ENCODE measurements at regions not wholly inside any gene's neighbourhood (a gene's known extent, or its start where the extent isn't known, plus 50 kb on each side); places are given as distances from the start of the nearest gene placed in this dataset.

DNA sequence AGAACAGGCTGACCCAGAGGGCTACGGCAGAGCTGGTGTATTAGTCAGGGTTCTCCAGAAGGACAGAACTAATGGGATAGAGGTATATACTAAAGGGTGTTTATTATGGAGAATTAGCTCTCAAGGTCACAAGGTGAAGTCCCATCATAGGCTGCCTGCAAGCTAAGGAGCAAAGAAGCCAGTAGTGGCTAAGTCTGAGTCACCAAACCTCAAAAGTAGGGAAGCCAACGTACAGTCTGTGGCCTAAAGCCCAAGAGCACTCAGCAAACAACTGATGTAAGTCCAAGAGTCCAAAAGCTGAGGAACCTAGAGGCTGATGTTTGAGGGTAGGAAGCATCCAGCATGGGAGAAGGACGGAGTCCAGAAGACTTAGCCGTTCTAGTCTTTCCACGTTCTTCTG is 179.2 kb downstream of the BACH1 start:
- Mint-ChIP-seq H3K27ac (no peak overlapping the region), H3K27me3 (ENCODE audit: low read depth in 2 of 2) (peaks cover 0 to 2% of the 10 kb centered on the region in 2 donors), H3K4me3 (no peak overlapping the region), H3K36me3 (no peaks in the 10 kb centered on the region), H3K9me3 (no peaks in the 10 kb centered on the region), H3K4me1 (peaks cover 10 to 16% of the 10 kb centered on the region in 2 donors)
- intact Hi-C loops (cut with micrococcal nuclease): no loop called here
- WGBS (ENCODE audit: insufficient coverage): 89% methylated on average over 5 of the region's 5 CpGs
- H3K27ac ChIP-seq (ENCODE audit: low read length): no peak overlapping the region
- H3K4me1 ChIP-seq (ENCODE audit: control insufficient read depth, insufficient read depth, low read length): peaks cover 6% of the 10 kb centered on the region
- no peaks in the 10 kb centered on the region for H3K9me3 ChIP-seq (ENCODE audit: control insufficient read depth, insufficient read depth, low read length)
- DNase-seq: no peak
- ATAC-seq: no peak
- H3K27me3 ChIP-seq (ENCODE audit: control insufficient read depth, insufficient read depth, low read length): no peaks in the 10 kb centered on the region
- H3K4me3 ChIP-seq (ENCODE audit: low read length): no peak overlapping the region
- TF ChIP-seq, protein P1, sequence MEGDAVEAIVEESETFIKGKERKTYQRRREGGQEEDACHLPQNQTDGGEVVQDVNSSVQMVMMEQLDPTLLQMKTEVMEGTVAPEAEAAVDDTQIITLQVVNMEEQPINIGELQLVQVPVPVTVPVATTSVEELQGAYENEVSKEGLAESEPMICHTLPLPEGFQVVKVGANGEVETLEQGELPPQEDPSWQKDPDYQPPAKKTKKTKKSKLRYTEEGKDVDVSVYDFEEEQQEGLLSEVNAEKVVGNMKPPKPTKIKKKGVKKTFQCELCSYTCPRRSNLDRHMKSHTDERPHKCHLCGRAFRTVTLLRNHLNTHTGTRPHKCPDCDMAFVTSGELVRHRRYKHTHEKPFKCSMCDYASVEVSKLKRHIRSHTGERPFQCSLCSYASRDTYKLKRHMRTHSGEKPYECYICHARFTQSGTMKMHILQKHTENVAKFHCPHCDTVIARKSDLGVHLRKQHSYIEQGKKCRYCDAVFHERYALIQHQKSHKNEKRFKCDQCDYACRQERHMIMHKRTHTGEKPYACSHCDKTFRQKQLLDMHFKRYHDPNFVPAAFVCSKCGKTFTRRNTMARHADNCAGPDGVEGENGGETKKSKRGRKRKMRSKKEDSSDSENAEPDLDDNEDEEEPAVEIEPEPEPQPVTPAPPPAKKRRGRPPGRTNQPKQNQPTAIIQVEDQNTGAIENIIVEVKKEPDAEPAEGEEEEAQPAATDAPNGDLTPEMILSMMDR (IDR thresholded peaks at IDR 0.05): no peak
- no peaks in the 10 kb centered on the region for H3K36me3 ChIP-seq (ENCODE audit: control insufficient read depth, insufficient read depth, low read length)

DNA sequence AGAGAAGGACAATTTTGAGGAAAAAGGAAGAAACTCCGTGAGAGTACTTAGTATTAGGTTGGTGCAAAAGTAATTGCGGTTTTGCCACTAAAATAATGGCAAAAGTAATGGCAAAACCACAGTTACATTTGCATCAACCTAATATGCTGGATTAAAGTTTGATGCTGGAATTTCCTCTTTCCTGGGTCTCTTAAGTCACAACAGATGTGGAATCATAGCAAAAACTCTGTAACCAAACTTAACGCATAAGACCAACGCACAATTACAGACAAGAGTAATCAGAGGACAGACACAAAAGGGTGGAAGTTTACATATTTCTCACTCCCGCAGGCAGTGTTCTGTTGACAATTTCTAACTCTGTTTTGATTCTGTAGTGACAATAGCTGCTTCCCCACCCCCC is 182.4 kb downstream of the BACH1 start:
- Mint-ChIP-seq H3K27me3 (ENCODE audit: low read depth in 2 of 2) (peaks cover 0 to 2% of the 10 kb centered on the region in 2 donors), H3K4me3 (no peak overlapping the region), H3K36me3 (no peaks in the 10 kb centered on the region), H3K9me3 (no peaks in the 10 kb centered on the region), H3K27ac (no peak overlapping the region), H3K4me1 (peaks cover 11 to 22% of the 10 kb centered on the region in 2 donors)
- Histone ChIP-seq H3K4me3 (ENCODE audit: low read length) (no peak overlapping the region), H3K4me1 (ENCODE audit: control insufficient read depth, insufficient read depth, low read length) (peaks cover 6% of the 10 kb centered on the region), H3K27me3 (ENCODE audit: control insufficient read depth, insufficient read depth, low read length) (no peaks in the 10 kb centered on the region), H3K9me3 (ENCODE audit: control insufficient read depth, insufficient read depth, low read length) (no peaks in the 10 kb centered on the region), H3K36me3 (ENCODE audit: control insufficient read depth, insufficient read depth, low read length) (no peaks in the 10 kb centered on the region), H3K27ac (ENCODE audit: low read length) (no peak overlapping the region)
- TF ChIP-seq, protein P1 (IDR thresholded peaks at IDR 0.05): no peak
- ATAC-seq: no peak
- no peak for DNase-seq
- intact Hi-C loops (cut with micrococcal nuclease): no loop called here
- 95% methylated on average over 5 of the region's 5 CpGs for WGBS (ENCODE audit: insufficient coverage)

DNA sequence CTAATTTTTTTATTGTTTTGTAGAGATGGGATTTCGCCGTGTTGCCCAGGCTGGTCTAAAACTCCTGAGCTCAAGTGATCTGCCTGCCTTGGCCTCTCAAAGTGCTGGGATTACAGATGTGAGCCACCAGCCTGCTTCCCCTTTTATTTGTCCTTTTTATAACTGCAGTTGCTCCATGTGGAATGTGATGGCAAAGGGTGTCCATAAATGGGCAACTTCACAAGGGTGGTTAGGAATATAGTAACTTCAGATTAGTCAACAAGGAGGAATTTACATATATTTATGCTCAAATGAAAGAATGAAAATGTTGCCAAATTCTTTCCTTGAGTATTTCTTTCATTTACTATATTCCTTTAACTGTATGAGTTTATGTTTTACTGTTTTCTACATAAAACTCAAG is 182.9 kb downstream of the BACH1 start:
- 82% methylated on average over 2 of the region's 2 CpGs for WGBS (ENCODE audit: insufficient coverage)
- intact Hi-C loops (cut with micrococcal nuclease): no loop called here

DNA sequence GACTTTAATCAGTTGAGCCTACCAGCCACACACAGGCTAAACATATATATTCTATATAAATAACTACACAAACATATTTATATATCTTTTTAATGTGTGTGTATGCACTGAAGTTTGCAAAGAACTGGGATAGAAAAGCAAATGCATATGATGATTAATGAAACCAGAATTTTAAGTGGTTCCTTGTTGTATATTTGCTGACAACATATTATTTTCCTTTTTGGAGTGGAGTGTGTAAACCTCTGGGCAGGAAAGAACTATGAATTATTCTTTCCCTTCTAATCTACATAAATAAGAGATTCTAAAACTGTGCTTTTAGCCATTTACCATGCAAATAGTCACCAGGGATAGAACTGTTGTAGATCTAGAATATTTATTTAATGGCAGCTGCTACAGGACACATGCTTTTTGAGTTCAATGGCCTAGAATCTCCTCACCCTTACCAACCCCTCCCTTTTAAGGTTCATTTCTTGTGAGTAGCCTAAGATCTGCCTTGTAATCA is 187.6 kb downstream of the BACH1 start:
- intact Hi-C loops (cut with micrococcal nuclease): no loop called here
- Mint-ChIP-seq H3K4me3 (no peak overlapping the region), H3K4me1 (peaks cover 6 to 16% of the 10 kb centered on the region in 2 donors), H3K27me3 (ENCODE audit: low read depth in 2 of 2) (no peaks in the 10 kb centered on the region), H3K27ac (no peak overlapping the region), H3K9me3 (no peaks in the 10 kb centered on the region), H3K36me3 (no peaks in the 10 kb centered on the region)
- no peak overlapping the region for H3K4me3 ChIP-seq (ENCODE audit: low read length)
- no peak for DNase-seq
- TF ChIP-seq, protein P1 (IDR thresholded peaks at IDR 0.05): no peak
- H3K27me3 ChIP-seq (ENCODE audit: control insufficient read depth, insufficient read depth, low read length): no peaks in the 10 kb centered on the region
- no peaks in the 10 kb centered on the region for H3K36me3 ChIP-seq (ENCODE audit: control insufficient read depth, insufficient read depth, low read length)
- no peaks in the 10 kb centered on the region for H3K9me3 ChIP-seq (ENCODE audit: control insufficient read depth, insufficient read depth, low read length)
- H3K4me1 ChIP-seq (ENCODE audit: control insufficient read depth, insufficient read depth, low read length): no peaks in the 10 kb centered on the region
- ATAC-seq: no peak
- no peak overlapping the region for H3K27ac ChIP-seq (ENCODE audit: low read length)

More for the DNA sequence above, 182.9 kb downstream of the BACH1 start:
- no peaks in the 10 kb centered on the region for H3K36me3 ChIP-seq (ENCODE audit: control insufficient read depth, insufficient read depth, low read length)
- H3K4me1 ChIP-seq (ENCODE audit: control insufficient read depth, insufficient read depth, low read length): peaks cover under 1% of the 10 kb centered on the region
- Mint-ChIP-seq H3K27ac (no peak overlapping the region), H3K36me3 (no peaks in the 10 kb centered on the region), H3K4me3 (no peak overlapping the region), H3K9me3 (no peaks in the 10 kb centered on the region), H3K4me1 (peaks cover 8 to 22% of the 10 kb centered on the region in 2 donors), H3K27me3 (ENCODE audit: low read depth in 2 of 2) (peaks cover 0 to 2% of the 10 kb centered on the region in 2 donors)
- DNase-seq (no peak), ATAC-seq (no peak)
- H3K9me3 ChIP-seq (ENCODE audit: control insufficient read depth, insufficient read depth, low read length): no peaks in the 10 kb centered on the region
- no peak overlapping the region for H3K27ac ChIP-seq (ENCODE audit: low read length)
- H3K4me3 ChIP-seq (ENCODE audit: low read length): no peak overlapping the region
- TF ChIP-seq, protein P1 (IDR thresholded peaks at IDR 0.05): no peak
- no peaks in the 10 kb centered on the region for H3K27me3 ChIP-seq (ENCODE audit: control insufficient read depth, insufficient read depth, low read length)
